NCI-H2227 (cell line): ENCODE measurements at regions not wholly inside any gene's neighbourhood (a gene's known extent, or its start where the extent isn't known, plus 50 kb on each side); places are given as distances from the start of the nearest gene placed in this dataset.

ENCODE experiments used
- DNase-seq: peaks from one replicate; lab custom pipeline; 2025; ENCODE audit not compliant: unreplicated experiment; lab: John Stamatoyannopoulos, UW

GRCh38 chr7:340979-341694, 51.2 kb downstream of the FOXL3 start:
- no peak for DNase-seq

- DNase-seq = no peak
Measured at GRCh38 chr7:341841-342638, 52.1 kb downstream of the FOXL3 start.

- DNase-seq = no peak
Measured at GRCh38 chr7:342681-343216, 52.8 kb downstream of the FOXL3 start.

GRCh38 chr7:343227-343822, 53.4 kb downstream of the FOXL3 start:
- DNase-seq = no peak

- no peak for DNase-seq
Measured at GRCh38 chr7:343864-344607, 54.1 kb downstream of the FOXL3 start.

- no peak for DNase-seq
Measured at GRCh38 chr7:344608-344994, 54.6 kb downstream of the FOXL3 start.

- no peak for DNase-seq
Measured at GRCh38 chr7:346116-346898, 56.3 kb downstream of the FOXL3 start.

GRCh38 chr7:347001-347590, 57.1 kb downstream of the FOXL3 start:
- no peak for DNase-seq

GRCh38 chr7:347644-348479, 57.9 kb downstream of the FOXL3 start:
- DNase-seq = no peak

- DNase-seq = no peak
Measured at GRCh38 chr7:348480-348844, 58.5 kb downstream of the FOXL3 start.

- no peak for DNase-seq
Measured at GRCh38 chr7:348962-349743, 59.2 kb downstream of the FOXL3 start.

- no peak for DNase-seq
Measured at GRCh38 chr7:351256-351655, 61.3 kb downstream of the FOXL3 start.

- DNase-seq = no peak
Measured at GRCh38 chr7:351681-352480, 61.9 kb downstream of the FOXL3 start.

GRCh38 chr7:353746-354325, 63.9 kb downstream of the FOXL3 start:
- no peak for DNase-seq

- no peak for DNase-seq
Measured at GRCh38 chr7:354597-355470, 64.9 kb downstream of the FOXL3 start.

GRCh38 chr7:355568-355967, 65.6 kb downstream of the FOXL3 start:
- no peak for DNase-seq
